Mesendoderm (in vitro differentiated cells): ENCODE measurements at regions not wholly inside any gene's neighbourhood (a gene's known extent, or its start where the extent isn't known, plus 50 kb on each side); places are given as distances from the start of the nearest gene placed in this dataset.

ENCODE experiments used
- DNase-seq: peaks from one replicate; pipeline ENCODE4 v3.0.0; 2013
- H2AK5ac ChIP-seq: 2 replicates; pipeline ENCODE4 v1.6.1; 2013; ENCODE audit warnings: low read length, inconsistent platforms
- H2BK120ac ChIP-seq: 2 replicates; pipeline ENCODE4 v1.6.1; 2013; ENCODE audit warnings: low read depth, mild to moderate bottlenecking, low read length, moderate library complexity, mixed read lengths
- H2BK15ac ChIP-seq: replicated peaks from 2 replicates; pipeline ENCODE4 v1.6.1; 2013; ENCODE audit warnings: low read depth, mild to moderate bottlenecking, moderate library complexity
- H2BK5ac ChIP-seq: 2 replicates; pipeline ENCODE4 v1.6.1; 2013; ENCODE audit warnings: low read length, inconsistent platforms
- H3K18ac ChIP-seq: 2 replicates; pipeline ENCODE4 v1.6.1; 2013; ENCODE audit warnings: mild to moderate bottlenecking, low read length, mixed read lengths
- H3K23ac ChIP-seq: one replicate; pipeline ENCODE4 v1.6.1; 2013; ENCODE audit warnings: low read length
- H3K27ac ChIP-seq: 2 replicates; pipeline ENCODE4 v1.5.1; 2013; ENCODE audit warnings: low read depth, mild to moderate bottlenecking, inconsistent platforms, low read length, moderate library complexity
- H3K27me3 ChIP-seq: 2 replicates; pipeline ENCODE4 v1.6.1; 2013; ENCODE audit warnings: low read length, control low read depth, mild to moderate bottlenecking, inconsistent platforms; ENCODE audit not compliant: insufficient read depth, poor library complexity
- H3K36me3 ChIP-seq: 2 replicates; pipeline ENCODE4 v1.6.1; 2013; ENCODE audit warnings: low read length, inconsistent platforms; ENCODE audit not compliant: control insufficient read depth, insufficient read depth
- H3K4ac ChIP-seq: one replicate; pipeline ENCODE4 v1.6.1; 2013; ENCODE audit warnings: low read depth, mild to moderate bottlenecking, low read length, moderate library complexity
- H3K4me1 ChIP-seq: 2 replicates; pipeline ENCODE4 v1.6.1; 2013; ENCODE audit warnings: low read depth, low read length, inconsistent platforms; ENCODE audit not compliant: control insufficient read depth
- H3K4me2 ChIP-seq: 2 replicates; pipeline ENCODE4 v1.6.1; 2013; ENCODE audit warnings: low read length
- H3K4me3 ChIP-seq: 2 replicates; pipeline ENCODE4 v1.5.1; 2013; ENCODE audit warnings: mild to moderate bottlenecking, low read length
- H3K56ac ChIP-seq: one replicate; pipeline ENCODE4 v1.6.1; 2013; ENCODE audit warnings: low read length
- H3K79me1 ChIP-seq: 2 replicates; pipeline ENCODE4 v1.6.1; 2013; ENCODE audit warnings: low read length, inconsistent platforms
- H3K79me2 ChIP-seq: 2 replicates; pipeline ENCODE4 v1.6.1; 2013; ENCODE audit warnings: mild to moderate bottlenecking, low read length; ENCODE audit not compliant: control insufficient read depth, insufficient read depth
- H3K9ac ChIP-seq: 2 replicates; pipeline ENCODE4 v1.6.1; 2013; ENCODE audit warnings: low read length, inconsistent platforms
- H4K5ac ChIP-seq: one replicate; pipeline ENCODE4 v1.6.1; 2013; ENCODE audit warnings: low read length
- H4K8ac ChIP-seq: one replicate; pipeline ENCODE4 v1.6.1; 2013; ENCODE audit warnings: low read depth, mild to moderate bottlenecking, control low read depth, low read length, moderate library complexity
- WGBS: extraction: QIAGEN DNeasy Blood & Tissue Kit; methylation state at CpG from one replicate; pipeline ENCODE4 v1.1.7; 2013; ENCODE audit warnings: low lambda C conversion rate, missing lambda C conversion rate; ENCODE audit not compliant: insufficient coverage; ENCODE audit errors: extremely low coverage; 5-methylcytosine and 5-hydroxymethylcytosine counted together

DNA sequence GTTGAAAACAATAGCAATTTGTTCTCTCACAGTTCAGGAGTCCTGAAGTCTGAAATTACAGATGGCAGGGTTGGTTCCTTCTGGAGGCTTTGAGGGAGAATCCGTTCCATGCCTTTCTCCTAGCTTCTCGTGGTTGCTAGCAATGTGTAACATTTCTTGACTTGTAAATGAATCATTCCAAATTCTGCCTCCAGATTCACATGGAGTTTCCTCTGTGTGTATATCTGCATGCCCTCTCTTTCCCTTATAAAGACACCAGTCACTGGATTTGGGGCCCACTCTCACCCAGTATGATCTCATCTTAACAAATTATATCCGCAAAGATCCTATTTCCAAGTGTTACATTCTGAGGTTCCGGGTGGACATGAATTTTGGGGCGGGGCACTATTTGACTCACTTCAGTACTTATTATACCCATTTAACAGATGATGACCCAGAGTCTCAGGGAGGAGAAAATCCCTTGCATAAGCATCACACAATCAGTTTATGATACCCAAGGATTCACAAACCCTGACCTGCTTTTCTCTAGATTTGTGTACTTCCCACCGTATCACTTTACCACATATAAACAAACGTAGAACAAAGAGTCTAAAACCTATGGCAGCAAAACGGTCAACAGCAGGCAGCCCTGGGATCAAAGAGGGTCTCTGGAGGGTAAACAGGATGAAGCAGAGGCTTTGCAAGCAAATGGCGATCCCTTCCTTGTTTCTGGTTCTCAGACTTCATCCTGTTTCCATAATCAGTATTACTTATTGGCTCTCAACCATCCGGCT, 93.7 kb downstream of the C9orf152 start:
- H3K79me2 ChIP-seq, result no peaks in the 10 kb centered on the region
- H3K36me3 ChIP-seq, result no peaks in the 10 kb centered on the region
- H4K8ac ChIP-seq, result no peak overlapping the region
- no peak overlapping the region for H3K23ac ChIP-seq
- peak overlapping the region; percentile 39 for H3K18ac ChIP-seq
- H3K9ac ChIP-seq, result no peak overlapping the region
- no CpG with 5 or more reads among the region's 10 CpGs for WGBS
- no peaks in the 10 kb centered on the region for H3K79me1 ChIP-seq
- no peak overlapping the region for H2AK5ac ChIP-seq
- no peak overlapping the region for H3K4ac ChIP-seq
- no peaks in the 10 kb centered on the region for H3K27me3 ChIP-seq
- H3K4me3 ChIP-seq, result no peak overlapping the region
- no peak overlapping the region for H3K4me2 ChIP-seq
- no peak overlapping the region for H2BK120ac ChIP-seq
- H3K27ac ChIP-seq, result no peak overlapping the region
- peaks cover 7% of the 10 kb centered on the region for H3K4me1 ChIP-seq
- H2BK5ac ChIP-seq, result no peak overlapping the region
- H3K56ac ChIP-seq, result no peak overlapping the region
- H2BK15ac ChIP-seq, result no peak overlapping the region
- H4K5ac ChIP-seq, result no peak overlapping the region
- DNase-seq, result peak; percentile 33

DNA sequence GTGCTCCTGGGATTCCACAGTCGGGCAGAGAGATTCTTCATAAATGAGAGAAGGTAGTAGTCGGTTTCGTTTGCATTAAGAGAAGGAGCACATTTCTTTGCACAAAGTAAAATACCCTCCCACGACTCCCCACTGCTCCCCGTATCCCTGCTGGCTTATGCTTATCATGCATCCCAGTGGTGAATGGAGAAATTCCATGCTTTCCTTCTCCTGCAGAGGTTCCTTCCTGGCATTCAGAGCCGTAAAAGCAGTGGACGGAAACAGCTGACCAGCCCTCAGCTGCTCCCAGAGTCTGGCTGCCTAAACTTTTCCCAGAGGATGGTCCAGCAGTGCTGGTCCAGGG, 93.1 kb downstream of the C9orf152 start:
- no peak overlapping the region for H3K4me3 ChIP-seq
- peak; percentile 55 for DNase-seq
- no peak overlapping the region for H3K9ac ChIP-seq
- H3K4me1 ChIP-seq, result peaks cover 7% of the 10 kb centered on the region
- H3K4ac ChIP-seq, result no peak overlapping the region
- H2BK5ac ChIP-seq, result no peak overlapping the region
- H4K5ac ChIP-seq, result no peak overlapping the region
- no peaks in the 10 kb centered on the region for H3K27me3 ChIP-seq
- WGBS, result no CpG with 5 or more reads among the region's 7 CpGs
- no peak overlapping the region for H3K4me2 ChIP-seq
- H3K79me1 ChIP-seq, result no peaks in the 10 kb centered on the region
- H3K79me2 ChIP-seq, result no peaks in the 10 kb centered on the region
- no peaks in the 10 kb centered on the region for H3K36me3 ChIP-seq
- H3K27ac ChIP-seq, result no peak overlapping the region
- no peak overlapping the region for H3K23ac ChIP-seq
- no peak overlapping the region for H3K18ac ChIP-seq
- no peak overlapping the region for H2BK120ac ChIP-seq
- H4K8ac ChIP-seq, result no peak overlapping the region
- H2AK5ac ChIP-seq, result no peak overlapping the region
- H3K56ac ChIP-seq, result no peak overlapping the region
- no peak overlapping the region for H2BK15ac ChIP-seq

DNA sequence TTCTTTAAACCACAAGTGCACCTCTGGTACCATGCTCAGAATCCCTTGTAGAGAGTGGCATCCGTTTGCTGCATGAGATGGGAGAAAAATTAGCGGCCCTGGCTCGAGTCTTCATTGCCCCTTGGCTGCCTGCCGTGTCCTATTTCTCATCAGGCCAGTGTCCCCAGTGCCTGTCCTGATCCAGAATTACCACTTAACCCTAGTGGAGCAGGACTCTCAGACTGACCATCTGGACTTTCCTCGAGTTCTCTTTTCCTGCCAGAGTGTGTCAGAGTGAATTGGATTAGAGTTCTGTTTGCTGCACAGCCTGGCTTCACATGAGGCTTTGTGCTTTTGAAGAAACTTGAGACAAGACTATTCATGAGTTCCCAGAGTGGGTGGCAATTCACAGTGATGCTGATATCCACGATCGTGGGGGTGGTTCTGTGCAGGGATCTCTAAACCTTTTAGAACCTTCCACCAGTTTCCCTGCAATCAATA, 92.6 kb downstream of the C9orf152 start:
- no peak overlapping the region for H3K56ac ChIP-seq
- no peak overlapping the region for H3K4me2 ChIP-seq
- H3K4ac ChIP-seq, result no peak overlapping the region
- WGBS, result no CpG with 5 or more reads among the region's 7 CpGs
- no peak overlapping the region for H2BK5ac ChIP-seq
- H3K79me1 ChIP-seq, result no peaks in the 10 kb centered on the region
- peaks cover 7% of the 10 kb centered on the region for H3K4me1 ChIP-seq
- H4K8ac ChIP-seq, result no peak overlapping the region
- H2BK120ac ChIP-seq, result no peak overlapping the region
- no peak overlapping the region for H3K9ac ChIP-seq
- H3K27me3 ChIP-seq, result no peaks in the 10 kb centered on the region
- no peaks in the 10 kb centered on the region for H3K79me2 ChIP-seq
- no peak overlapping the region for H2AK5ac ChIP-seq
- H3K36me3 ChIP-seq, result no peaks in the 10 kb centered on the region
- DNase-seq, result no peak
- no peak overlapping the region for H4K5ac ChIP-seq
- peak overlapping the region; percentile 45 for H3K23ac ChIP-seq
- no peak overlapping the region for H2BK15ac ChIP-seq
- H3K18ac ChIP-seq, result no peak overlapping the region
- H3K27ac ChIP-seq, result no peak overlapping the region
- H3K4me3 ChIP-seq, result no peak overlapping the region

DNA sequence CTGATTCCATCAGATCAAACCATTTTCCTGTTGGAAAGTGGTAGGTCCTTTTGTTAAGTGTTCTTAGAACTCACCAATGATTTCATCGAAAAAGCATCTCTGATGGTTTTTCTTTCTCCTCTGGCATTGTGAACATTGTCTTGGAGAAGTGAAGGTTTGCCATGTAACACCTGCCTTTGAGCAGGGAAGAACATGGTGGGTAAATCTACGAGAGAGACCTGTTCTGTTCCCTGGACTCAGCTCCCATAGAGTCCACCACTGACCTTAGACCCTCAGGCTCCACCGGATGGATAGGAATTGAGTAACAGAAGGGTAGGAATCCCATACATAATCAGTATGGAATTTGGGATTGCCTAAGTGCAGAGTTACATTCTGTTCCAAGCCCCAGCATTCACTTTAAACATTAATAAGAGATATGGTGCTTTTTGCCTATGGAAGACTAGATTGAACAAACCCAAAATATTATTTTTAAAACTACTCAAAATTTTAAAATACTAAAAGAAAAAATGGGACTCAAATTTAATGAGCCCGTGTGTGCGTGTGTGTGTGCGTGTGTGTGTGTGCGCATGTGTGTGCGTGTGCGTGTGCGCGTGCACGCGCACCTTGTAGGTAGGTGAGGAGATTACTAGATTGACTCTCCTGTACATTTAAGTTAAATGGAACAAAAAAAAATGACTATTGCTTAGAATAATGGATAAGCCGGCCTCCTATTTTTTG, 92.0 kb downstream of the C9orf152 start:
- no peak overlapping the region for H2BK120ac ChIP-seq
- H3K27me3 ChIP-seq, result no peaks in the 10 kb centered on the region
- no peak overlapping the region for H3K56ac ChIP-seq
- no peaks in the 10 kb centered on the region for H3K36me3 ChIP-seq
- peaks cover 7% of the 10 kb centered on the region for H3K4me1 ChIP-seq
- H3K4me3 ChIP-seq, result no peak overlapping the region
- H3K79me2 ChIP-seq, result no peaks in the 10 kb centered on the region
- H3K4me2 ChIP-seq, result no peak overlapping the region
- no peaks in the 10 kb centered on the region for H3K79me1 ChIP-seq
- H4K5ac ChIP-seq, result no peak overlapping the region
- H3K4ac ChIP-seq, result no peak overlapping the region
- WGBS, result no CpG with 5 or more reads among the region's 14 CpGs
- no peak overlapping the region for H2BK5ac ChIP-seq
- H3K9ac ChIP-seq, result no peak overlapping the region
- H3K23ac ChIP-seq, result no peak overlapping the region
- no peak overlapping the region for H2BK15ac ChIP-seq
- no peak overlapping the region for H3K27ac ChIP-seq
- H4K8ac ChIP-seq, result no peak overlapping the region
- no peak overlapping the region for H2AK5ac ChIP-seq
- no peak overlapping the region for H3K18ac ChIP-seq
- peak; percentile 68 for DNase-seq

DNA sequence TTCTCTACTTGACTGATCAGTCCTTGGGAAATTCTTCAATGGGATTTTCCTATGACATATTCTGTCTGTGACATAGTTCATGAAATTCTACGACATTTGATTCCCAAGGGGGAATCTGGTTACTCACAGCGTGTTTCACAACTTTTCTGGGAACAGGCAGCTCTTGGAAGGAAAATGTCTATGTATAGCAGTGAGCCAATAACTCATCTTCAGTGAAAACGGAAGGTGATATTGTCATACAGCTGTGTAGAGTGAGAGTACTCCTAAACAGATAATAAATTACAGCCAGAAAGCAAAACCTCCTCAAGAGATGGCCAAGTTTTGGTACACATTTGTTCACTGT, 91.4 kb downstream of the C9orf152 start:
- DNase-seq, result no peak
- no peak overlapping the region for H3K27ac ChIP-seq

More for the DNA sequence above, 91.4 kb downstream of the C9orf152 start:
- no peak overlapping the region for H3K9ac ChIP-seq
- H3K4me2 ChIP-seq, result no peak overlapping the region
- H3K23ac ChIP-seq, result no peak overlapping the region
- no peaks in the 10 kb centered on the region for H3K27me3 ChIP-seq
- no peak overlapping the region for H4K5ac ChIP-seq
- no peaks in the 10 kb centered on the region for H3K79me1 ChIP-seq
- H4K8ac ChIP-seq, result no peak overlapping the region
- H3K4ac ChIP-seq, result no peak overlapping the region
- H3K4me3 ChIP-seq, result no peak overlapping the region
- H3K36me3 ChIP-seq, result no peaks in the 10 kb centered on the region
- H2BK120ac ChIP-seq, result no peak overlapping the region
- H3K4me1 ChIP-seq, result peaks cover 5% of the 10 kb centered on the region
- H3K56ac ChIP-seq, result no peak overlapping the region
- no peak overlapping the region for H2AK5ac ChIP-seq
- H2BK5ac ChIP-seq, result no peak overlapping the region
- no peak overlapping the region for H2BK15ac ChIP-seq
- H3K79me2 ChIP-seq, result no peaks in the 10 kb centered on the region
- H3K18ac ChIP-seq, result no peak overlapping the region
- WGBS, result no CpG with 5 or more reads among the region's 3 CpGs
